BLaER1 treated with 17β-estradiol and CSF1 and Interleukin-3, amounts not matched to agents 10 nM and 100 nM (cell line): ENCODE measurements at regions not wholly inside any gene's neighbourhood (a gene's known extent, or its start where the extent isn't known, plus 50 kb on each side); places are given as distances from the start of the nearest gene placed in this dataset.

Experiments used
- H3K27ac ChIP-seq, 11 experiments: shearing (Covaris generic); formaldehyde crosslinking; 2 replicates each; pipeline ENCODE4 v1.8.1; 2022
- H3K27me3 ChIP-seq, 11 experiments: shearing (Covaris generic); formaldehyde crosslinking; 2 replicates each; pipeline ENCODE4 v1.8.1; 2022
- H3K36me3 ChIP-seq, 11 experiments: shearing (Covaris generic); formaldehyde crosslinking; 2 replicates each; pipeline ENCODE4 v1.8.1; 2022
- H3K4me1 ChIP-seq, 10 experiments: shearing (Covaris generic); formaldehyde crosslinking; 2 replicates each; pipeline ENCODE4 v1.8.1; 2022
- H3K4me2 ChIP-seq, 11 experiments: shearing (Covaris generic); formaldehyde crosslinking; 2 replicates each; pipeline ENCODE4 v1.8.1; 2022
- H3K4me3 ChIP-seq, 10 experiments: shearing (Covaris generic); formaldehyde crosslinking; 2 replicates each; pipeline ENCODE4 v1.8.1; 2022
- H3K9ac ChIP-seq, 11 experiments: shearing (Covaris generic); formaldehyde crosslinking; 2 replicates each; pipeline ENCODE4 v1.8.1; 2022
- H3K9me3 ChIP-seq, 11 experiments: shearing (Covaris generic); formaldehyde crosslinking; replicated peaks in 1 of 11; 2 replicates each; pipeline ENCODE4 v1.8.1; 2022
- H4K20me1 ChIP-seq, 11 experiments: shearing (Covaris generic); formaldehyde crosslinking; 2 replicates each; pipeline ENCODE4 v1.8.1; 2022
- Cebpa-rat ChIP-seq, 11 experiments: shearing (Covaris generic); IDR thresholded peaks; 2 replicates each; pipeline ENCODE4 v1.8.1; 2022

DNA sequence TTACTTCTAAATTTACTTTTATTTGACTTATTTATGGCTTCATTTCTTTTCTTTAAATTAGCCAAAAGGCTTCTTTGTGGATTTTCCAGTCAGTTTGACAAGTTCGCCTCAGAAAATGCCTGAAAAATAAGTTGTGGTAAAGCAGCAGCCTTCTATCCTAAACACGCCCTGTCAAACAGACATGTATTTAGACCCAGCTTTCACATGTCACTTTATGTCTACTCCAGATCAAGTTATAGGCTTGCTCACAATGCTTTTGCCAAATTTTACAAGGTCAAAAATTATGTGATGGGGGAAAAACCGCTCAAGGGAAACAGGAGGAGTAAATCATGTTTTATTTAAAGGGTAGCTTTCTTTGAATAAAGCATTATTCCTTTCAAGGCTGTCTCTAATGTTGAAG is 615.0 kb downstream of the HDGFL1 start:
- no peak overlapping the region for H3K27ac ChIP-seq
- no peaks in the 10 kb centered on the region for H3K9me3 ChIP-seq
- H3K9ac ChIP-seq: no peak overlapping the region
- H3K4me2 ChIP-seq: no peak overlapping the region
- no peaks in the 10 kb centered on the region for H4K20me1 ChIP-seq
- H3K36me3 ChIP-seq: no peaks in the 10 kb centered on the region
- H3K4me1 ChIP-seq: no peaks in the 10 kb centered on the region
- no peak for TF ChIP-seq Cebpa-rat (IDR thresholded peaks at IDR 0.05)
- H3K4me3 ChIP-seq: no peak overlapping the region
- no peaks in the 10 kb centered on the region for H3K27me3 ChIP-seq

DNA sequence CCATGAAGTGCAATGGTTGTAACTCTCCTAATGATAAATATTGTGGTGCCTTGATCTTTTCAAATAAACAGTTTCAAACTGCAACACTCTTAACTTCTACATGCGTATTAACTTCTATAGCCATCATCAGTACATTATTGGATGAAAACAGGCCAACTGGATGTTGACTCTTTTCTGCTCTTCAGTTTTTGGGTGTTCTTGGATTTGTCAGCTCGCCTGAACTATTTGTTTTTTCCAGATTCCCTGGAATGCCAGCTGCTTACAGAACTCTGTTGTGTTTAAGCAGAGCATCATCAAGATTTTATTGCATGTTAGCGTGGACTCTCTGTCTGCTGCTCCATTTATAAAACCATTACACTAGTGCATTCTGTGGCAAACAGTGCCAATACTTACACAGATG is 626.1 kb downstream of the HDGFL1 start:
- TF ChIP-seq Cebpa-rat (IDR thresholded peaks at IDR 0.05): no peak
- no peaks in the 10 kb centered on the region for H3K36me3 ChIP-seq

DNA sequence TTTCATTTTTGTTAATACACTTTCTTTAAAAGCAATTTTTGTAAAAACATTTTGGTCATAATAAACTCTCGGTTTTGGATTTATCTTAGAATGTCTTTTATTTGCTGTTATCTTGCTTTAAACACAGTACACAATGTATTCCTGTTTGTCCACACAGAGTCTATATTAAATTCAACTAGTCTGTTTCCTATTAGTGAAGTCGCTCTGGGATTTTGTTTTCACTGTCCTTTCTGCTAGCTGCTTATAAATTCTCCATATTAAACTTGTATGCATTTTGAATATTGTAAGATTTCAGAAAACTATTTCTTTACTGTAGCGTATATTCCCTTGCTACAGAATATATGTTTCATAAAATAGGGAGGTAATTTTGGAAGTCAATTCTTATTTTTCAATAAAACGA is 630.2 kb downstream of the HDGFL1 start:
- no peak overlapping the region for H3K4me3 ChIP-seq
- no peaks in the 10 kb centered on the region for H3K9me3 ChIP-seq
- H4K20me1 ChIP-seq: no peaks in the 10 kb centered on the region
- no peaks in the 10 kb centered on the region for H3K36me3 ChIP-seq
- H3K9ac ChIP-seq: no peak overlapping the region
- H3K4me1 ChIP-seq: no peaks in the 10 kb centered on the region
- no peak for TF ChIP-seq Cebpa-rat (IDR thresholded peaks at IDR 0.05)
- no peak overlapping the region for H3K27ac ChIP-seq
- H3K27me3 ChIP-seq: no peaks in the 10 kb centered on the region
- no peak overlapping the region for H3K4me2 ChIP-seq

More for the DNA sequence above, 626.1 kb downstream of the HDGFL1 start:
- Histone ChIP-seq H3K9me3 (no peaks in the 10 kb centered on the region), H3K4me2 (no peak overlapping the region), H3K27me3 (no peaks in the 10 kb centered on the region), H3K9ac (no peak overlapping the region), H4K20me1 (no peaks in the 10 kb centered on the region), H3K4me1 (no peaks in the 10 kb centered on the region), H3K4me3 (no peak overlapping the region), H3K27ac (no peak overlapping the region)

DNA sequence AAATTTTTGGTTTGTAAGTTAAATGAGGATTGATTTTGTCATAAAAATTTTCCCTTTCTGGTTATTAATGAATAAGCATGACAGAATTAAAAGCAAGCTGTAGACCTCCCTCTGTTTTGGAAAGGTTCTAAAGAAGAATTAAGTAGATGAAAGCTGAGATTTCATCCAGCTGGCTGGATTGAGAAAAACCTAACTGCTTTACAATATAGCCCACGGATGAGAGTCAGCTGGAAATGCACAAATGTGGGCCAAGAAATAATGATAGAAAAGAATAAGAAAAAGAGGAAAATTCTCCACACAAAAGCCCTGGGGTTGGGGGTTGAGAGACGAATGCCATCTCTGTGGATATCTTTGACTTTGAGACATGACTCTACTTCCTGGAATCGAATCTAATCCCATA is 631.6 kb downstream of the HDGFL1 start:
- TF ChIP-seq Cebpa-rat (IDR thresholded peaks at IDR 0.05): no peak
- no peaks in the 10 kb centered on the region for H3K9me3 ChIP-seq
- no peak overlapping the region for H3K27ac ChIP-seq

DNA sequence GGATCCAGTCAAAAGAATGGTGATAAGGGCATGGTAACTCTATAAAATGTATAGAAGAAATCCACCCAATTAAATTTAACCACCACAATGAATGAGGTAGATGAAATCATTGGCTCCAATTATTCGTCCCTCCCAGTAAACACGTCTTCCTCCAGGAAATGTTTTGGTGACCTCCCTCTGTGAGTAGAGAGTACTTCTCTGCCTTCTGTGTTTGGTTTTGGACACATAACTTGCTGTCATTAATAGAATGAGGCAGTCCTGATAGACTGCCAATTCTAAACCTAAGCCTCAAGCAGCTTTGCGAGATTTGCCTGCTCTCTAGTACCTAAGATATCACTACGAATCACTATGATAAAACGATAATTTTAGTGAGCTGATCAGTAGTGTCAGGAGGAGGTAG is 632.8 kb downstream of the HDGFL1 start:
- no peak for TF ChIP-seq Cebpa-rat (IDR thresholded peaks at IDR 0.05)
- Histone ChIP-seq H3K9ac (no peak overlapping the region), H3K4me1 (no peaks in the 10 kb centered on the region), H3K27me3 (no peaks in the 10 kb centered on the region), H3K4me2 (no peak overlapping the region), H4K20me1 (no peaks in the 10 kb centered on the region), H3K4me3 (no peak overlapping the region), H3K9me3 (peaks cover 0 to 10% (median 0%) of the 10 kb centered on the region in 11 experiments; a peak in 1 of 22 replicates), H3K36me3 (no peaks in the 10 kb centered on the region), H3K27ac (no peak overlapping the region)

More for the DNA sequence above, 631.6 kb downstream of the HDGFL1 start:
- Histone ChIP-seq H3K9ac (no peak overlapping the region), H4K20me1 (no peaks in the 10 kb centered on the region), H3K4me3 (no peak overlapping the region), H3K27me3 (no peaks in the 10 kb centered on the region), H3K4me2 (no peak overlapping the region), H3K36me3 (no peaks in the 10 kb centered on the region), H3K4me1 (no peaks in the 10 kb centered on the region)

DNA sequence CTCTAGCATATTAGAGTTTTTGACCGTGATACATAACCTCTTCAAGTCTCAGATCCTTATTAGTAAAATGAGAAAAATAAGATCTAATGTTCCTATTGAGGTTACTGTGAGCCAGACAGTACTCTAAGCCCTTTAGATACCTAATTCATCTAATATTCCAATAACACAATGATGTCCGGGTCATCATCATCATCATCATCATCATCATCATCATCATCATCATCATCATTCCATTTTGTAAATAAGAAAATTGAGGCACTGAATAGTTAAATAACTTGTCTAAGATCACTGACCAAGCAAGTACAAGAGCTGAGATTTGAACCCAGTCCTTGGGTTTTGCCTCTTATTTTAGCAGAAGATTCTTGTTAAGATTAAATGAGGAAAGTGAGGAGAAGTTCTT is 643.0 kb downstream of the HDGFL1 start:
- H3K9me3 ChIP-seq: peaks cover 4 to 32% (median 9%) of the 10 kb centered on the region in 11 experiments; a peak in 13 of 22 replicates

DNA sequence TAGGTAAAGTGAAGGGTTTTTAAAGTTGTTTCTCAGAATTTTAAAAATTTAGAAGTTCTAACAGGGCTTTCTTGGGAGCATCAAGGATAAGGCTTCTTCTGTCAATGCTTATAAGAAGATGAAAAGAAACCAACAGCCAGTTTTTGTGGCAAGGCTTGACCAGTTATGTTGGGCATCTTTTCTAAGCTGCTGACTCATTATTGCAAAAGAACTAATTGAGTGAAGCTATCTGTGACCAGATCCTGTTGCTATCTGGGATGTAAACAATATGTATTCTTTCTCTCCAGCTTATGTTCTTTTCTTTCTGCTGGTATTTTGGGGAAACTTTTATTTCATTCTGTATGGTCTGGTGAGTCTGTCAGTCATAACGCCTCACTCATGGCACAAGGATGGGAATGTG is 643.8 kb downstream of the HDGFL1 start:
- Histone ChIP-seq H3K4me3 (no peak overlapping the region), H3K4me1 (peaks cover 0 to 9% (median 0%) of the 10 kb centered on the region in 10 experiments; a peak in 3 of 20 replicates), H3K4me2 (no peak overlapping the region), H4K20me1 (no peaks in the 10 kb centered on the region), H3K27ac (no peak overlapping the region), H3K9me3 (peaks cover 0 to 24% (median 8%) of the 10 kb centered on the region in 11 experiments; a peak in 12 of 22 replicates), H3K9ac (no peak overlapping the region), H3K27me3 (no peaks in the 10 kb centered on the region), H3K36me3 (no peaks in the 10 kb centered on the region)
- TF ChIP-seq Cebpa-rat (IDR thresholded peaks at IDR 0.05): no peak

More for the DNA sequence above, 643.0 kb downstream of the HDGFL1 start:
- H3K4me1 ChIP-seq: peaks cover 0 to 9% (median 0%) of the 10 kb centered on the region in 10 experiments; a peak in 3 of 20 replicates
- H3K27me3 ChIP-seq: no peaks in the 10 kb centered on the region
- no peaks in the 10 kb centered on the region for H3K36me3 ChIP-seq
- no peak overlapping the region for H3K27ac ChIP-seq
- H3K4me3 ChIP-seq: no peak overlapping the region
- H3K9ac ChIP-seq: no peak overlapping the region
- no peak for TF ChIP-seq Cebpa-rat (IDR thresholded peaks at IDR 0.05)
- no peak overlapping the region for H3K4me2 ChIP-seq
- no peaks in the 10 kb centered on the region for H4K20me1 ChIP-seq

DNA sequence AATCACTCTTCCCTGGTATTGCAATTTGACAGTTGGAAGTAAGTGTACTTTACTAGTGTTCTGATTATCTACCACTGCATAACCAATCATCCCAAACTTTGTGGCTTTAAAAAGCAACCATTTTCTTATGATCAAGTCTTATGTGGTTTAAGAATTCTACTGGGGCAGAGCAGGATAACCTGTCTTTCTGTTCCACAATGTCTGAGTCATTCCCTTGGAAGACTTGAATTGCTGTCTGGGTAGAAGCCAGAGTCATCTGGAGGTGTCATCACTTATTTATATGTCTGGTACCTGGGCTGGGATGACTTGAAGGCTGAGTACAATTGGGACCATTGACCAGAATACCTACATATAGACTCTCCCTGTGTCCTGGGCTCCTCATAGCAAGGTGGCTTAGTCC is 644.3 kb downstream of the HDGFL1 start:
- Histone ChIP-seq H3K4me2 (no peak overlapping the region), H3K27ac (no peak overlapping the region), H3K4me1 (peaks cover 0 to 9% (median 0%) of the 10 kb centered on the region in 10 experiments; a peak in 3 of 20 replicates), H3K4me3 (no peak overlapping the region), H4K20me1 (no peaks in the 10 kb centered on the region), H3K27me3 (no peaks in the 10 kb centered on the region), H3K9me3 (peaks cover 0 to 20% (median 8%) of the 10 kb centered on the region in 11 experiments; a peak in 11 of 22 replicates), H3K9ac (no peak overlapping the region), H3K36me3 (no peaks in the 10 kb centered on the region)
- no peak for TF ChIP-seq Cebpa-rat (IDR thresholded peaks at IDR 0.05)

DNA sequence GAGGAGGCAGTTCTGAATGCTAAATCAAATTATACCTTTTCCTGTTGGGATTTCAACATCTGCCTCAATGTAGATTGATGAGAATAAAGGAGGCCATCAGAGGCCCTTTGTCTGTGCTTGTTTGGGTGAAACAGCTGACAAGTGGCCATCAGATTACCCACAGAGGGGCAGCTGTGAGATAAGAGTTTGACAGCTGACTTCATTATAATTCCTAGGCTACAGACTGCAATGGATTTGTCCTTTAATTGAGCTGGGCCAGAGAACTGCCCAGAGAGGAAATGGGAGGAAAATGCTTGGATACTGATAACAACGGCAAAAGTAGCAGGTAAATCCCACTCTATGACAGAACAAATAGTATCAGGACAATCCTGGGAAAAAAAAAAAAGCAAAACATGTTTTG is 649.4 kb downstream of the HDGFL1 start:
- H3K4me2 ChIP-seq: no peak overlapping the region

DNA sequence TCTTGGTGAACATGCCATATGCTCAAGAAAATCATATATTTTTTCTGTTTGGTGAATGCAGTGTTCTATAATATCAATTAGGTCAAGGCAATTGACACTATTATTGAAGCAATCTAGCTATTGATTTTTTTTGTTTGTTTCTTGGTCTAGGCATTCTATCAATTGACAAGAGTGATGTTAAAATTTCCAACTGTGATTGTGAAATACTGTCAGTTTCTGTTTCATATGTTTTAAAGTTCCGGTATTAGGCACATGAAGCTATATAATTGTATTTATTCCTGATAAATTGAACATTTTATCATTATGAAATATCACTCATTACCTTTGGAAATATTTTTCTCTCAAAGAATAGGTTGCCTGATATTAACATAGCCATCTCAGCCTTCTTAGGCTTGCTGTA is 653.4 kb downstream of the HDGFL1 start:
- Histone ChIP-seq H3K27me3 (no peaks in the 10 kb centered on the region), H3K4me2 (no peak overlapping the region), H3K27ac (no peak overlapping the region), H3K4me3 (no peak overlapping the region), H3K4me1 (no peaks in the 10 kb centered on the region), H3K9me3 (no peaks in the 10 kb centered on the region), H3K9ac (no peak overlapping the region), H3K36me3 (no peaks in the 10 kb centered on the region), H4K20me1 (no peaks in the 10 kb centered on the region)
- TF ChIP-seq Cebpa-rat (IDR thresholded peaks at IDR 0.05): no peak

More for the DNA sequence above, 649.4 kb downstream of the HDGFL1 start:
- Histone ChIP-seq H4K20me1 (no peaks in the 10 kb centered on the region), H3K9ac (no peak overlapping the region), H3K27ac (no peak overlapping the region), H3K36me3 (no peaks in the 10 kb centered on the region), H3K27me3 (no peaks in the 10 kb centered on the region), H3K4me1 (peaks cover 0 to 9% (median 0%) of the 10 kb centered on the region in 10 experiments; a peak in 3 of 20 replicates), H3K4me3 (no peak overlapping the region), H3K9me3 (no peaks in the 10 kb centered on the region)
- no peak for TF ChIP-seq Cebpa-rat (IDR thresholded peaks at IDR 0.05)
